ENCODE measurements at regions not wholly inside any gene's neighbourhood (a gene's known extent, or its start where the extent isn't known, plus 50 kb on each side); places are given as distances from the start of the nearest gene placed in this dataset.
"Not testable (repeated sequence)": the region's sequence is repeated elsewhere in the genome, so short reads cannot be mapped to it uniquely, and the experiment has no call there.

DNA sequence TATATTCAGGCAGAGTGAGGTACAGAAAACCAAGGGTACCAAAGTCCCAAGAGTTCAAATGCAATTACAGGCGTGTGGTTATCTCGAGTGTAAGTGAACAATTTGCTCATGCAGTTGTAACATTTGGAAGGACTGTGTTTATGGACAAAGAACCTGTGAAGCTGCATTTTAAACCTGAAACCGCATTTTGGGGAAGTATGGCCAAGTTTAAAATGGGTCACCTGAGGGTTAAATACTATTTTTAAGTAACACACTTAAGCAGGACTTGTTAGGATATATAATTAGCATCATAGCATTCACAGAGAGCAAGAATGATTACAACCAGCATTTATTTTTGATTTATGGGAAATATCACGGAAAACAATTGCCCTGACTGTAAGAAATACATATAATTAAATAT is 79.1 kb upstream of the LCORL start:
- Histone ChIP-seq H3K9me3 (no peaks in the 10 kb centered on the region), H3K27ac (no peak overlapping the region), H3K27me3 (no peaks in the 10 kb centered on the region), H3K4me1 (no peaks in the 10 kb centered on the region), H3K4me3 (no peak overlapping the region), H3K36me3 (no peaks in the 10 kb centered on the region)
- no peak for DNase-seq (ENCODE audit: low spot score in 2 of 2)
- TF ChIP-seq, protein P1, sequence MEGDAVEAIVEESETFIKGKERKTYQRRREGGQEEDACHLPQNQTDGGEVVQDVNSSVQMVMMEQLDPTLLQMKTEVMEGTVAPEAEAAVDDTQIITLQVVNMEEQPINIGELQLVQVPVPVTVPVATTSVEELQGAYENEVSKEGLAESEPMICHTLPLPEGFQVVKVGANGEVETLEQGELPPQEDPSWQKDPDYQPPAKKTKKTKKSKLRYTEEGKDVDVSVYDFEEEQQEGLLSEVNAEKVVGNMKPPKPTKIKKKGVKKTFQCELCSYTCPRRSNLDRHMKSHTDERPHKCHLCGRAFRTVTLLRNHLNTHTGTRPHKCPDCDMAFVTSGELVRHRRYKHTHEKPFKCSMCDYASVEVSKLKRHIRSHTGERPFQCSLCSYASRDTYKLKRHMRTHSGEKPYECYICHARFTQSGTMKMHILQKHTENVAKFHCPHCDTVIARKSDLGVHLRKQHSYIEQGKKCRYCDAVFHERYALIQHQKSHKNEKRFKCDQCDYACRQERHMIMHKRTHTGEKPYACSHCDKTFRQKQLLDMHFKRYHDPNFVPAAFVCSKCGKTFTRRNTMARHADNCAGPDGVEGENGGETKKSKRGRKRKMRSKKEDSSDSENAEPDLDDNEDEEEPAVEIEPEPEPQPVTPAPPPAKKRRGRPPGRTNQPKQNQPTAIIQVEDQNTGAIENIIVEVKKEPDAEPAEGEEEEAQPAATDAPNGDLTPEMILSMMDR (IDR thresholded peaks at IDR 0.05), result no peak
- intact Hi-C loops (cut with DNase I), result no loop called here

DNA sequence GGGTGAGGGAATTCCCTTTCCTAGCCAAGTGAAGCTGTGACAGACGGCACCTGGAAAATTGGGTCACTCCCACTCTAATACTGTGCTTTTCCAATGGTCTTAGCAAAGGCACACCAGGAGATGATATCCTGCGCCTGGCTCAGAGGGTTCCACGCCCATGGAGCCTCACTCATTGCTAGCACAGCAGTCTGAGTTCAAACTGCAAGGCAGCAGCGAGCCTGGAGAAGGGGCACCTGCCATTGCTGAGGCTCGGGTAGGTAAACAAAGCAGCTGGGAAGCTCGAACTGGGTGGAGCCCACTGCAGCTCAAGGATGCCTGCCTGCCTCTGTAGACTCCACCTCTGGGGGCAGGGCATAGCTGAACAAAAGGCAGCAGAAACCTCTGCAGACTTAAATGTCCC is 68.9 kb upstream of the LCORL start:
- DNase-seq (ENCODE audit: low spot score in 2 of 2); H3K4me1 ChIP-seq; H3K36me3 ChIP-seq; H3K4me3 ChIP-seq; H3K9me3 ChIP-seq; H3K27ac ChIP-seq; intact Hi-C loops (cut with DNase I); H3K27me3 ChIP-seq: not testable (repeated sequence)

DNA sequence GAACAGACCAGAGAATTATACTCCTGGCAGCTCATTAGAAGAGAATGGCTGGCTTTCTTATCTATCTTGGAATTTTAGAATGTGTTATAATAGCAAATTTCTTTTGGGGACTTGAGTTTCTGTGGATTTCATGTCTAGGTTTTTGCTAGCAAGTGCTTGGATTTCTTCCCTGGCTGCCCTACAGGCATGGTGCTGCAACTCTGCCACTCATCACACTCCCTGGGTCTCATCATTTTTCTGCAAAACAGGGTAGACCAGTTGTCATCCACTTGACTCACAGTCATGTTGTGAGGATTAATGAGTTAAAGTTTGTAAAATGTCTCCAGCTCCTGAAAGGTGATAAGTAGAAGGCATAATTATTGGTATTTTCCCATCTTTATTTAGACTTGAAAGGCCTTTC is 60.7 kb upstream of the LCORL start:
- no peaks in the 10 kb centered on the region for H3K9me3 ChIP-seq
- TF ChIP-seq, protein P1 (IDR thresholded peaks at IDR 0.05), result no peak
- no peaks in the 10 kb centered on the region for H3K4me1 ChIP-seq
- H3K27ac ChIP-seq, result no peak overlapping the region
- no peak for DNase-seq (ENCODE audit: low spot score in 2 of 2)
- intact Hi-C loops (cut with DNase I), result no loop called here
- H3K36me3 ChIP-seq, result no peaks in the 10 kb centered on the region
- no peaks in the 10 kb centered on the region for H3K27me3 ChIP-seq
- no peak overlapping the region for H3K4me3 ChIP-seq

DNA sequence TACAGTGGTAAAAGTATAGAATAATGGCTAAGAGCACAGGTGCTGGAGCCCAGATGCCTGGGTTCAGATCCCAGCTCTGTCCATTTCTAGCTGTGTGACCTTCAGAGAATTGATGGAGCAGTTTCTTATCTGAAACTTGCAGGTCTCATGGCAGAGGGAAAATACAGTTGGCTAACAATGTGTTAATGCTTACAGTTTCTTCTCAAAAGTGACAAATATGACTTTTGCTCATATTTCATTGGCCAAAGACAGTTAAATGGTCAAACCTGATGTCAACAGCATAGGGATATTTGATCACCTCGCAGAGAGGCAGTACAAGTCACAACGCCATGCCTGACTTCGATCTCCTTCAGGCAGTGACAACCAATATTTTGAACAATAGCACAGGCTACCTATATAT is 60.2 kb upstream of the LCORL start:
- Histone ChIP-seq H3K9me3 (no peaks in the 10 kb centered on the region), H3K4me3 (no peak overlapping the region), H3K36me3 (no peaks in the 10 kb centered on the region), H3K27ac (no peak overlapping the region), H3K27me3 (no peaks in the 10 kb centered on the region), H3K4me1 (no peaks in the 10 kb centered on the region)
- no peak for DNase-seq (ENCODE audit: low spot score in 2 of 2)
- TF ChIP-seq, protein P1 (IDR thresholded peaks at IDR 0.05), result no peak
- intact Hi-C loops (cut with DNase I), result no loop called here

DNA sequence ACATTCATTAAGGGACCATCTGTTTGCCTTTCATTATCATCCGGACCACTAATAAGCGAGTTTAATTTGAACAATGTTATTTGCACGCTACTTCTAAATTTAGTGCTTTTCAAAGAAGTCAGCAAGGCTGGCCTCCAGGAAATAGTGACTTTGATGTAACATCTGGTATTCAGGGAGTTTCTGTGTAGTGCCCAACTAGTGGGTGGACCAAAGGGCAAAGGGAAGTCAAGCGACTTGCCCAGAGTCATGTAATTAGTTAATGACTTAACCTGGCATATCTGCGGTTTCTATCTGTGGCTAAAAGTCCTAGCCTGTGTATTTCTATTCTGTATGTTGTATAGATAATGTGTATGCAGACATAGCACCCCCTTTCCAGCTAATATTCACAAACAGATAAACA is 56.3 kb upstream of the LCORL start:
- H3K4me3 ChIP-seq, result no peak overlapping the region
- TF ChIP-seq, protein P1 (IDR thresholded peaks at IDR 0.05), result no peak
- H3K27me3 ChIP-seq, result no peaks in the 10 kb centered on the region
- no peaks in the 10 kb centered on the region for H3K36me3 ChIP-seq
- no peaks in the 10 kb centered on the region for H3K4me1 ChIP-seq
- intact Hi-C loops (cut with DNase I), result no loop called here
- no peak for DNase-seq (ENCODE audit: low spot score in 2 of 2)
- H3K9me3 ChIP-seq, result no peaks in the 10 kb centered on the region
- no peak overlapping the region for H3K27ac ChIP-seq

DNA sequence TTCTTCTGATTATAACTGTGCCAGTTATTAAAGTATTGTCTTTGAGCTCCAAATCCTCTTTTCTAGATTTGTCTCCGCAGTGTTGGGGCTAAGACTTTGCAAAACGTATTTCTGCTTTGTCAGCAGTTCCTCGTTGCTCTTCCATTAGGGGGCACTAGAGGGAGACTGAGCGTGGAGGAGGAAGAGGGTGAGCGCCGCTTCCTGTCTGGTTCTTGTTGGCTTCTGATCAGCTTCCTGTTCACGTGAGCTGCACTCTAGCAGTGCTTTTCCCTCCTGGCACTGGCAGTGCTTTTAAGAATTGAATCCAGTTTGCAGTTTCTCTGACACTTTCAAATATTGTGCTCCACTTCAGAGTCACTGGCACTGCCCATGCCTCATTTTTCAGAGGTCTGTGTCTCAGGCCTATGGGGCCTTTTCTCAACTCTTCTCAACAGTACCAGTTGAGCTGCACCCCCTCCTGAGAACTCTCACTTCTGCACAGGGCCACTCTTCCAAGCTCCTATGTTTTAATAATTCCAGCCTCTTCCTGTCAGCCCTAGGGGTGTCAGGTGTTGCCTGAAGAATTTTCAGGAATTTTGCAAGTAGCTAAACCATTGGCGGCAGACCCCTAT is 54.4 kb upstream of the LCORL start:
- TF ChIP-seq, protein P1 (IDR thresholded peaks at IDR 0.05), result no peak
- Histone ChIP-seq H3K36me3 (no peaks in the 10 kb centered on the region), H3K4me1 (no peaks in the 10 kb centered on the region), H3K27ac (no peak overlapping the region), H3K27me3 (no peaks in the 10 kb centered on the region), H3K4me3 (no peak overlapping the region), H3K9me3 (no peaks in the 10 kb centered on the region)
- DNase-seq (ENCODE audit: low spot score in 2 of 2), result no peak
- intact Hi-C loops (cut with DNase I), result no loop called here

Data from ascending aorta (tissue), 2 donors.